ENCODE measurements at regions not wholly inside any gene's neighbourhood (a gene's known extent, or its start where the extent isn't known, plus 50 kb on each side); places are given as distances from the start of the nearest gene placed in this dataset.

DNA sequence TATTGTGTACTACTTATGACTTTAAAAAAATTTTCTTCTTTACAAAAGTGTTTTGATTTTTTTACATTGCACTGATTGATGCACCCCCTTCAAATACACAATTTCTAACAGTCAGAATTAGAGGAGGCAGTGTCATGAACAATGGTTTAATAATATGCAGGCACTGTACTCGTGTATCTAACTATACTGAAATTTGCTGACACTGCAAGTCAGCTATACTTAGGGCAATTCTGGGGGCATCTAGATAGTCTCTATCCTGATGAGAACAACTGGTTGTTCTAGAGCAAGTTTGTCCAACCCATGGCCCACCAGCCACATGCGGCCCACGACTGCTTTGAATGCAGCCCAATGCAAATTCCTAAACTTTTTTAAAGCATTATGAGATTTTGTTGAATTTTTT, 375.6 kb downstream of the BCKDHB start:
- Histone ChIP-seq H3K36me3 (replicated peaks in 1 of 2; ENCODE audit: control insufficient read depth in 2 of 2, insufficient read depth in 2 of 2, low read length in 2 of 2) (no peaks in the 10 kb centered on the region), H4K8ac (ENCODE audit: low read depth, low read length) (no peak overlapping the region), H3K27me3 (ENCODE audit: control insufficient read depth in 3 of 3, insufficient read depth in 3 of 3, low read depth in 1 of 3, low read length in 3 of 3) (no peaks in the 10 kb centered on the region), H3K4ac (ENCODE audit: low read length) (no peak overlapping the region), H3K9ac (ENCODE audit: low read depth, low read length, poor library complexity) (no peak overlapping the region), H3K18ac (ENCODE audit: low read length) (no peak overlapping the region), H2BK15ac (ENCODE audit: low read length) (no peak overlapping the region), H3K14ac (ENCODE audit: low read length) (no peak overlapping the region), H2AK5ac (ENCODE audit: low read depth, low read length) (no peak overlapping the region), H3K23ac (ENCODE audit: low read depth, low read length, poor library complexity) (no peak overlapping the region), H4K91ac (ENCODE audit: low read depth, low read length, poor library complexity) (no peak overlapping the region), H2BK12ac (ENCODE audit: low read length) (no peak overlapping the region), H3K4me1 (ENCODE audit: control insufficient read depth in 2 of 2, insufficient read depth in 1 of 2, low read depth in 1 of 2, low read length in 2 of 2) (peaks cover 1 to 3% of the 10 kb centered on the region in 2 donors), H2BK120ac (ENCODE audit: low read depth, low read length) (no peak overlapping the region), H2BK5ac (ENCODE audit: low read length) (no peak overlapping the region), H3K79me1 (ENCODE audit: low read depth, low read length) (no peaks in the 10 kb centered on the region), H3K9me3 (replicated peaks in 1 of 2; ENCODE audit: control insufficient read depth in 2 of 2, insufficient read depth in 1 of 2, low read depth in 1 of 2, low read length in 2 of 2) (no peaks in the 10 kb centered on the region), H3K4me3 (ENCODE audit: low read length in 2 of 2) (no peak overlapping the region), H2AFZ (ENCODE audit: low read length) (no peak overlapping the region), H3K4me2 (ENCODE audit: insufficient read depth, low read length, poor library complexity, severe bottlenecking) (no peak overlapping the region), H3K27ac (replicated peaks; ENCODE audit: low read length) (no peak overlapping the region)
- DNase-seq (ENCODE audit: low spot score) = no peak
- WGBS, 2 donors (ENCODE audit: extremely low coverage in 2 of 2, insufficient read length in 2 of 2, insufficient replicate concordance in 1 of 2) = no CpG with 5 or more reads among the region's 3 CpGs

- no peak for DNase-seq (ENCODE audit: low spot score)
- no peak overlapping the region for H3K27ac ChIP-seq (replicated peaks; ENCODE audit: low read length)
- H2AK5ac ChIP-seq (ENCODE audit: low read depth, low read length) = no peak overlapping the region
- no peaks in the 10 kb centered on the region for H3K36me3 ChIP-seq (replicated peaks in 1 of 2; ENCODE audit: control insufficient read depth in 2 of 2, insufficient read depth in 2 of 2, low read length in 2 of 2)
- H2AFZ ChIP-seq (ENCODE audit: low read length) = peak overlapping the region; percentile 7
- no peak overlapping the region for H3K23ac ChIP-seq (ENCODE audit: low read depth, low read length, poor library complexity)
- H3K9me3 ChIP-seq (replicated peaks in 1 of 2; ENCODE audit: control insufficient read depth in 2 of 2, insufficient read depth in 1 of 2, low read depth in 1 of 2, low read length in 2 of 2) = no peaks in the 10 kb centered on the region
- H3K79me1 ChIP-seq (ENCODE audit: low read depth, low read length) = no peaks in the 10 kb centered on the region
- no peak overlapping the region for H3K18ac ChIP-seq (ENCODE audit: low read length)
- no peaks in the 10 kb centered on the region for H3K27me3 ChIP-seq (ENCODE audit: control insufficient read depth in 3 of 3, insufficient read depth in 3 of 3, low read depth in 1 of 3, low read length in 3 of 3)
- no peak overlapping the region for H4K91ac ChIP-seq (ENCODE audit: low read depth, low read length, poor library complexity)
- H4K8ac ChIP-seq (ENCODE audit: low read depth, low read length) = no peak overlapping the region
- peaks cover 1 to 3% of the 10 kb centered on the region in 2 donors for H3K4me1 ChIP-seq (ENCODE audit: control insufficient read depth in 2 of 2, insufficient read depth in 1 of 2, low read depth in 1 of 2, low read length in 2 of 2)
- no peak overlapping the region for H2BK12ac ChIP-seq (ENCODE audit: low read length)
- no peak overlapping the region for H3K4ac ChIP-seq (ENCODE audit: low read length)
- H2BK15ac ChIP-seq (ENCODE audit: low read length) = no peak overlapping the region
- H3K9ac ChIP-seq (ENCODE audit: low read depth, low read length, poor library complexity) = no peak overlapping the region
- no peak overlapping the region for H2BK120ac ChIP-seq (ENCODE audit: low read depth, low read length)
- no peak overlapping the region for H3K4me2 ChIP-seq (ENCODE audit: insufficient read depth, low read length, poor library complexity, severe bottlenecking)
- no peak overlapping the region for H3K4me3 ChIP-seq (ENCODE audit: low read length in 2 of 2)
- no peak overlapping the region for H3K14ac ChIP-seq (ENCODE audit: low read length)
- H2BK5ac ChIP-seq (ENCODE audit: low read length) = no peak overlapping the region
Measured at GRCh38 chr6:80480421-80481157, 374.1 kb downstream of the BCKDHB start.

GRCh38 chr6:80478030-80478429, 371.6 kb downstream of the BCKDHB start:
- Histone ChIP-seq H2AFZ (ENCODE audit: low read length) (no peak overlapping the region), H3K23ac (ENCODE audit: low read depth, low read length, poor library complexity) (no peak overlapping the region), H3K79me1 (ENCODE audit: low read depth, low read length) (no peaks in the 10 kb centered on the region), H4K91ac (ENCODE audit: low read depth, low read length, poor library complexity) (no peak overlapping the region), H3K9me3 (replicated peaks in 1 of 2; ENCODE audit: control insufficient read depth in 2 of 2, insufficient read depth in 1 of 2, low read depth in 1 of 2, low read length in 2 of 2) (no peaks in the 10 kb centered on the region), H3K18ac (ENCODE audit: low read length) (no peak overlapping the region), H2BK15ac (ENCODE audit: low read length) (no peak overlapping the region), H2BK12ac (ENCODE audit: low read length) (no peak overlapping the region), H2BK5ac (ENCODE audit: low read length) (no peak overlapping the region), H2BK120ac (ENCODE audit: low read depth, low read length) (no peak overlapping the region), H2AK5ac (ENCODE audit: low read depth, low read length) (no peak overlapping the region), H4K8ac (ENCODE audit: low read depth, low read length) (no peak overlapping the region), H3K36me3 (replicated peaks in 1 of 2; ENCODE audit: control insufficient read depth in 2 of 2, insufficient read depth in 2 of 2, low read length in 2 of 2) (no peaks in the 10 kb centered on the region), H3K9ac (ENCODE audit: low read depth, low read length, poor library complexity) (no peak overlapping the region), H3K4me2 (ENCODE audit: insufficient read depth, low read length, poor library complexity, severe bottlenecking) (no peak overlapping the region), H3K4ac (ENCODE audit: low read length) (no peak overlapping the region), H3K27me3 (ENCODE audit: control insufficient read depth in 3 of 3, insufficient read depth in 3 of 3, low read depth in 1 of 3, low read length in 3 of 3) (no peaks in the 10 kb centered on the region), H3K4me1 (ENCODE audit: control insufficient read depth in 2 of 2, insufficient read depth in 1 of 2, low read depth in 1 of 2, low read length in 2 of 2) (peaks cover 1 to 3% of the 10 kb centered on the region in 2 donors), H3K14ac (ENCODE audit: low read length) (no peak overlapping the region), H3K4me3 (ENCODE audit: low read length in 2 of 2) (no peak overlapping the region), H3K27ac (replicated peaks; ENCODE audit: low read length) (no peak overlapping the region)
- no CpG with 5 or more reads among the region's 1 CpG for WGBS, 2 donors (ENCODE audit: extremely low coverage in 2 of 2, insufficient read length in 2 of 2, insufficient replicate concordance in 1 of 2)
- no peak for DNase-seq (ENCODE audit: low spot score)

GRCh38 chr6:80477591-80477990, 371.1 kb downstream of the BCKDHB start:
- DNase-seq (ENCODE audit: low spot score) = no peak
- no peak overlapping the region for H2BK15ac ChIP-seq (ENCODE audit: low read length)
- no peak overlapping the region for H2BK120ac ChIP-seq (ENCODE audit: low read depth, low read length)
- no peak overlapping the region for H2BK5ac ChIP-seq (ENCODE audit: low read length)
- no peaks in the 10 kb centered on the region for H3K9me3 ChIP-seq (replicated peaks in 1 of 2; ENCODE audit: control insufficient read depth in 2 of 2, insufficient read depth in 1 of 2, low read depth in 1 of 2, low read length in 2 of 2)
- WGBS, 2 donors (ENCODE audit: extremely low coverage in 2 of 2, insufficient read length in 2 of 2, insufficient replicate concordance in 1 of 2) = no CpG with 5 or more reads among the region's 3 CpGs
- no peaks in the 10 kb centered on the region for H3K27me3 ChIP-seq (ENCODE audit: control insufficient read depth in 3 of 3, insufficient read depth in 3 of 3, low read depth in 1 of 3, low read length in 3 of 3)
- no peak overlapping the region for H2AK5ac ChIP-seq (ENCODE audit: low read depth, low read length)
- H3K14ac ChIP-seq (ENCODE audit: low read length) = no peak overlapping the region
- H3K4ac ChIP-seq (ENCODE audit: low read length) = no peak overlapping the region
- no peak overlapping the region for H4K8ac ChIP-seq (ENCODE audit: low read depth, low read length)
- no peak overlapping the region for H3K18ac ChIP-seq (ENCODE audit: low read length)
- H2BK12ac ChIP-seq (ENCODE audit: low read length) = no peak overlapping the region
- no peak overlapping the region for H3K27ac ChIP-seq (replicated peaks; ENCODE audit: low read length)
- H3K36me3 ChIP-seq (replicated peaks in 1 of 2; ENCODE audit: control insufficient read depth in 2 of 2, insufficient read depth in 2 of 2, low read length in 2 of 2) = no peaks in the 10 kb centered on the region
- H3K9ac ChIP-seq (ENCODE audit: low read depth, low read length, poor library complexity) = no peak overlapping the region
- no peaks in the 10 kb centered on the region for H3K79me1 ChIP-seq (ENCODE audit: low read depth, low read length)
- H3K4me1 ChIP-seq (ENCODE audit: control insufficient read depth in 2 of 2, insufficient read depth in 1 of 2, low read depth in 1 of 2, low read length in 2 of 2) = peaks cover 0 to 1% of the 10 kb centered on the region in 2 donors
- H4K91ac ChIP-seq (ENCODE audit: low read depth, low read length, poor library complexity) = no peak overlapping the region
- H2AFZ ChIP-seq (ENCODE audit: low read length) = peak overlapping the region; percentile 32
- no peak overlapping the region for H3K4me2 ChIP-seq (ENCODE audit: insufficient read depth, low read length, poor library complexity, severe bottlenecking)
- no peak overlapping the region for H3K4me3 ChIP-seq (ENCODE audit: low read length in 2 of 2)
- no peak overlapping the region for H3K23ac ChIP-seq (ENCODE audit: low read depth, low read length, poor library complexity)

Measured in neuronal stem cell (in vitro differentiated cells).